Coronary artery (tissue), 2 donors: ENCODE measurements at regions not wholly inside any gene's neighbourhood (a gene's known extent, or its start where the extent isn't known, plus 50 kb on each side); places are given as distances from the start of the nearest gene placed in this dataset.

Source experiments
- DNase-seq: peaks from one replicate; pipeline ENCODE4 v3.0.0-alpha.2; 2017; ENCODE audit warnings: low spot score
- H3K27ac ChIP-seq, 2 donors: fragments of 200-600 bp; sonication (generic); one replicate each; pipeline ENCODE4 v1.5.1; 2016 to 2019
- H3K4me3 ChIP-seq: fragments of 200-600 bp; sonication (generic); 2 replicates; pipeline ENCODE4 v1.5.1; 2016; ENCODE audit warnings: mild to moderate bottlenecking, moderate library complexity
- CTCF ChIP-seq: fragments of 200-600 bp; sonication (generic); IDR thresholded peaks from one replicate; pipeline ENCODE4 v1.5.1; 2019; ENCODE audit warnings: antibody characterized with exemption

- no peak for TF ChIP-seq CTCF
- DNase-seq = no peak
- no peak overlapping the region for H3K27ac ChIP-seq
- H3K4me3 ChIP-seq = no peak overlapping the region
Measured at GRCh38 chr20:57804470-57805250, 94.8 kb upstream of the PMEPA1 start.

- DNase-seq = no peak
- no peak overlapping the region for H3K4me3 ChIP-seq
- no peak for TF ChIP-seq CTCF
- no peak overlapping the region for H3K27ac ChIP-seq
Measured at GRCh38 chr20:57803508-57804005, 93.7 kb upstream of the PMEPA1 start.

- no peak for TF ChIP-seq CTCF
Measured at GRCh38 chr20:57802765-57803507, 93.1 kb upstream of the PMEPA1 start.

GRCh38 chr20:57801581-57801980 lies 91.8 kb upstream of the PMEPA1 start:
- no peak overlapping the region for H3K27ac ChIP-seq
- no peak overlapping the region for H3K4me3 ChIP-seq
- no peak for TF ChIP-seq CTCF
- DNase-seq = no peak

More at GRCh38 chr20:57802765-57803507, 93.1 kb upstream of the PMEPA1 start:
- H3K4me3 ChIP-seq = no peak overlapping the region
- no peak overlapping the region for H3K27ac ChIP-seq
- DNase-seq = no peak

GRCh38 chr20:57800791-57801430 lies 91.1 kb upstream of the PMEPA1 start:
- Histone ChIP-seq H3K4me3 (no peak overlapping the region), H3K27ac (no peak overlapping the region)
- TF ChIP-seq CTCF = no peak
- DNase-seq = no peak

GRCh38 chr20:57797401-57797800 lies 87.6 kb upstream of the PMEPA1 start:
- Histone ChIP-seq H3K27ac (no peak overlapping the region), H3K4me3 (no peak overlapping the region)
- DNase-seq = no peak
- TF ChIP-seq CTCF = no peak
